T-helper 17 cell (primary cell): ENCODE measurements at regions not wholly inside any gene's neighbourhood (a gene's known extent, or its start where the extent isn't known, plus 50 kb on each side); places are given as distances from the start of the nearest gene placed in this dataset.

ENCODE experiments used
- ATAC-seq: fragments of 150-1000 bp; cut with Tn5 transposase; 2 replicates; pipeline ENCODE4 v1.10.0; 2021; ENCODE audit warnings: mild to moderate bottlenecking, moderate library complexity
- DNase-seq, 3 donors: peaks; one replicate each; pipeline versions ENCODE4 v3.0.0 to v3.0.0-alpha.2; 2020 to 2021
- H3K9me3 ChIP-seq: one replicate; pipeline ENCODE4 v1.7.0; 2013; ENCODE audit warnings: low read length, mild to moderate bottlenecking; ENCODE audit not compliant: control insufficient read depth, poor library complexity, severe bottlenecking
- H3K27ac Mint-ChIP-seq: one replicate; pipeline ENCODE4 v1.8.0; 2022; ENCODE audit warnings: mild to moderate bottlenecking, moderate library complexity, mixed read lengths
- H3K27me3 Mint-ChIP-seq: one replicate; pipeline ENCODE4 v1.8.0; 2022; ENCODE audit warnings: mixed read lengths
- H3K36me3 Mint-ChIP-seq: one replicate; pipeline ENCODE4 v1.8.0; 2022; ENCODE audit warnings: low read depth, mixed read lengths
- H3K4me1 Mint-ChIP-seq: one replicate; pipeline ENCODE4 v1.8.0; 2022; ENCODE audit warnings: mild to moderate bottlenecking, mixed read lengths
- H3K4me3 Mint-ChIP-seq: one replicate; pipeline ENCODE4 v1.8.0; 2022; ENCODE audit warnings: mild to moderate bottlenecking, moderate library complexity, mixed read lengths

DNA sequence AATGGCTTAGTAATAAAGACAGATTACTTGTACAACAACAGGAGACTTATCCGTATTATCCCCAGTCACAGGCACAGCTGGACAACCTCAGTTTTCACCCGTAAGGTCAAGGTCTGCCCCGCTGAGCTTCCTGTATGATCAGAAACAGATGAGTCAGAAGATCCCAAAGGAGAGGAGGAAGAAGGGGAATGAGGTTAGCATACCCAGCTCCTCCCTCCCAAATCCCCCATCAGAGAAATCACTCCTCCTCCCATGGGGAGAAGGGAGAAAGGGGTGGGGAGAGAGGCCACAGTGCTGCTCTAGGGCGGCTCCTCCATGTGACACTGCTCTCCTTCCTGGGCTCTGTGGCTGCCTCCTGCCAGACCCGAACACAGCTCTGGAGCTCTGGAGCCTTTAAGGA is 53.8 kb upstream of the SPTBN1 start:
- H3K9me3 ChIP-seq = no peaks in the 10 kb centered on the region
- Mint-ChIP-seq H3K27me3 (no peaks in the 10 kb centered on the region), H3K36me3 (no peaks in the 10 kb centered on the region), H3K4me1 (peaks cover 11% of the 10 kb centered on the region), H3K27ac (no peak overlapping the region), H3K4me3 (no peak overlapping the region)
- no peak for ATAC-seq
- DNase-seq = no peak

DNA sequence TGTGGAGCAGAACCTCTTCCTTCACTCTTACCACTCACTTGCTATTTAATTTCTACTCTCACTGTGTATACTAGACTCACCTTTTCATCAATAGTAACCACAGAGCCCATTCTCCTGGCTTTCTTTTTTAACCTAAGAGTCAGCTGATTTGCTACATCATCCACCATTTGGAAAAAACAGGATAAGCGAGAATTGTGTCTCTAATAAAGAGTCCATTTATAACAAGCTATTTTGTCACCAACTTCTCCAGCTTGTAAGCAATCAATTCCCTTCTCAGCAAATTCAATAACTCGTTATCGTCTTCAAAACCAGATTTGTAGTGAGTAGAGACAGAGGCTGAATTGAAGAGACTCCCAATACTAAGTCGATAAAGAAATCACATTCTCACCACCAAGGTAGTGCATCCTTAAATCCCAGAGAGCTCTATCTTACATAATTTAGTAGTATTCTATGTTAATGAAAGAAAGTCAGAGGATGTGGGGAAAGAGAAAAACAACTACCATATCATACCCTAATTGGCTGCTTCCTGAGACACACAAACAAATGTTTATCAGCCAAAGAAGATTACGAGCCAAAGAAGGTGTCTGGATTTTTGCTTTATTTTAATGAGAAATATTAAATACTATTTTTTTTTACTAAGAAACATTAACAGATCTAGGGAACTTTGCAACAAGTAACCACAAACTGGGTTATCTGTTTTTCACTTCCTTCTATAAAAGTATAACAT is 52.5 kb upstream of the SPTBN1 start:
- Mint-ChIP-seq H3K4me3 (no peak overlapping the region), H3K27ac (peak overlapping the region; percentile 6), H3K27me3 (no peaks in the 10 kb centered on the region), H3K36me3 (no peaks in the 10 kb centered on the region), H3K4me1 (peaks cover 11% of the 10 kb centered on the region)
- DNase-seq (no peak), ATAC-seq (no peak)
- no peaks in the 10 kb centered on the region for H3K9me3 ChIP-seq

DNA sequence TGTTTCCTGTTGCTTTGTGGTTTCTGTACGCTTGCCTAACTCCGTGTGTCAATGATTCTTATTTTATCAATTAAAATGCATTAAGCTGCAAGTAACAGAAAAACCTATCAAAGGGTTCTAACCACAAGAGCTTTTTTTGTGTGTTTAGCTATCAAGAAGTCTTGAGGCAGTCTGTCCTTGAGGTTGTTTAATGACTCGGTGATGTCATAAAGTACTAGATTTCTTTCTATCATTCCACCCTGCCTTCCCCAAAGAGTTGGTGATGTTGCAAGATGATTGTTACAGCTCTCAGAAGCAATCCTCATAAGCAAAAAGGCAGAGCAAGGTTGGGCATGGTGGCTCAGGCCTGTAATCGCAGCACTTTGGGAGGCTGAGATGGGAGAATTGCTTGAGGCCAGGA is 51.9 kb upstream of the SPTBN1 start:
- H3K27ac Mint-ChIP-seq = no peak overlapping the region
- no peaks in the 10 kb centered on the region for H3K36me3 Mint-ChIP-seq
- H3K4me1 Mint-ChIP-seq = peaks cover 11% of the 10 kb centered on the region
- DNase-seq (no peak), ATAC-seq (peak; percentile 28)
- no peaks in the 10 kb centered on the region for H3K27me3 Mint-ChIP-seq
- no peak overlapping the region for H3K4me3 Mint-ChIP-seq
- no peaks in the 10 kb centered on the region for H3K9me3 ChIP-seq

DNA sequence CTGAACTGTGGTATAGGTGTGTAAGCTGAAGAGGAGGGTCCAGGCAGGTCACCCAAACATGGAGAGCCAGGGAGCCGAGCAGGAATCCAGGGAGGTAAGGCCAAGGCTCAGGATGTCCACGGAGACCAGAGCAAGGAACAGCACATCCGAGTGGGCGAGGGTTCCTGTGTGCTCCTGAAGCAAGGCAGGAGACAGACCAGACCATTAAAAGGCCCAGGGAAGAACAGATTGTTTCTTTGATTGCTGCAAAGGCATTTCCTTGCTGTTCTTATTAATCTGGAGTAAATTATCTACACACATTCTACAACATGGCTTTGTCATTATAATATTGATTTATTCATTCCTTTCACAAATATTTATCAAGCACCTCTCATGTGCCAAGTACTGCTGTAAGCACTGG is 50.1 kb upstream of the SPTBN1 start:
- no peak overlapping the region for H3K4me3 Mint-ChIP-seq
- no peak overlapping the region for H3K27ac Mint-ChIP-seq
- H3K27me3 Mint-ChIP-seq = peaks cover 8% of the 10 kb centered on the region
- DNase-seq (no peak), ATAC-seq (no peak)
- H3K4me1 Mint-ChIP-seq = peaks cover 13% of the 10 kb centered on the region
- no peaks in the 10 kb centered on the region for H3K9me3 ChIP-seq
- no peaks in the 10 kb centered on the region for H3K36me3 Mint-ChIP-seq
